ENCODE measurements at regions not wholly inside any gene's neighbourhood (a gene's known extent, or its start where the extent isn't known, plus 50 kb on each side); places are given as distances from the start of the nearest gene placed in this dataset.

DNA sequence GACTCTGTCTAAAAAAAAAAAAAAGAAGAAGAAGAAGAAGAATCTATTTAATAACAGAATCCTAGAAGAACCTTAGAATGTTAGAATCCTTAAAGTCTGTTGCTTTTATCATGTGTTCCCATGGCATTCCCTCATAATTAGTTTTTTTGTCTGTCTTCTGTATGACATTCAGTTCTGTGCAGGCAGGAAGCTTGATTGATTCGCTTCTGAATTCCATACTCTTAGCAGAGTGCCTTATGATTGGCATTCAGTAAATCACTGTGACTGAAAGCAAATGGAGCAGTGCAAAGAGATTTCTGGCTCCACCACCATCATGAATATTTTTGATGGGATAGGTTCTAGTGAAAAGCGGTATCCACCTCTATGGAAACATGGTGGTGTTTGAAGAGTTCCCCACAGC, 1065.9 kb upstream of the RBFOX1 start:
- H3K4me3 ChIP-seq (ENCODE audit: insufficient read depth, low read depth, low read length) = no peak overlapping the region
- H3K4me2 ChIP-seq (ENCODE audit: low read depth, low read length) = no peak overlapping the region
- H2BK15ac ChIP-seq (ENCODE audit: low read depth, low read length) = no peak overlapping the region
- dilution Hi-C loops (cut with HindIII; ENCODE audit: low sequenced_read_pairs, unreplicated experiment) = no loop called here
- H2AK5ac ChIP-seq (ENCODE audit: low read depth, low read length) = no peak overlapping the region
- peaks cover 8% of the 10 kb centered on the region for H3K9me3 ChIP-seq (ENCODE audit: control insufficient read depth, insufficient read depth, low read length)
- no peak overlapping the region for H2BK120ac ChIP-seq (ENCODE audit: low read depth, low read length)
- no peak overlapping the region for H4K5ac ChIP-seq (ENCODE audit: low read depth, low read length)
- no peak for TF ChIP-seq RFX5 (IDR thresholded peaks at IDR 0.05; ENCODE audit: low read depth, low read length)
- no peak for TF ChIP-seq CEBPB (IDR thresholded peaks at IDR 0.05; ENCODE audit: low read depth, low read length)
- TF ChIP-seq CHD1 (IDR thresholded peaks at IDR 0.05; ENCODE audit: low read depth, low read length) = no peak
- TF ChIP-seq SMC3 (IDR thresholded peaks at IDR 0.05; ENCODE audit: low read depth, low read length) = no peak
- TF ChIP-seq, protein P1, sequence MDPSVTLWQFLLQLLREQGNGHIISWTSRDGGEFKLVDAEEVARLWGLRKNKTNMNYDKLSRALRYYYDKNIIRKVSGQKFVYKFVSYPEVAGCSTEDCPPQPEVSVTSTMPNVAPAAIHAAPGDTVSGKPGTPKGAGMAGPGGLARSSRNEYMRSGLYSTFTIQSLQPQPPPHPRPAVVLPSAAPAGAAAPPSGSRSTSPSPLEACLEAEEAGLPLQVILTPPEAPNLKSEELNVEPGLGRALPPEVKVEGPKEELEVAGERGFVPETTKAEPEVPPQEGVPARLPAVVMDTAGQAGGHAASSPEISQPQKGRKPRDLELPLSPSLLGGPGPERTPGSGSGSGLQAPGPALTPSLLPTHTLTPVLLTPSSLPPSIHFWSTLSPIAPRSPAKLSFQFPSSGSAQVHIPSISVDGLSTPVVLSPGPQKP (IDR thresholded peaks at IDR 0.05; ENCODE audit: borderline replicate concordance, low read depth, low read length) = no peak
- TF ChIP-seq, protein P2, sequence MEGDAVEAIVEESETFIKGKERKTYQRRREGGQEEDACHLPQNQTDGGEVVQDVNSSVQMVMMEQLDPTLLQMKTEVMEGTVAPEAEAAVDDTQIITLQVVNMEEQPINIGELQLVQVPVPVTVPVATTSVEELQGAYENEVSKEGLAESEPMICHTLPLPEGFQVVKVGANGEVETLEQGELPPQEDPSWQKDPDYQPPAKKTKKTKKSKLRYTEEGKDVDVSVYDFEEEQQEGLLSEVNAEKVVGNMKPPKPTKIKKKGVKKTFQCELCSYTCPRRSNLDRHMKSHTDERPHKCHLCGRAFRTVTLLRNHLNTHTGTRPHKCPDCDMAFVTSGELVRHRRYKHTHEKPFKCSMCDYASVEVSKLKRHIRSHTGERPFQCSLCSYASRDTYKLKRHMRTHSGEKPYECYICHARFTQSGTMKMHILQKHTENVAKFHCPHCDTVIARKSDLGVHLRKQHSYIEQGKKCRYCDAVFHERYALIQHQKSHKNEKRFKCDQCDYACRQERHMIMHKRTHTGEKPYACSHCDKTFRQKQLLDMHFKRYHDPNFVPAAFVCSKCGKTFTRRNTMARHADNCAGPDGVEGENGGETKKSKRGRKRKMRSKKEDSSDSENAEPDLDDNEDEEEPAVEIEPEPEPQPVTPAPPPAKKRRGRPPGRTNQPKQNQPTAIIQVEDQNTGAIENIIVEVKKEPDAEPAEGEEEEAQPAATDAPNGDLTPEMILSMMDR (conservative IDR thresholded peaks at IDR 0.05; ENCODE audit: low read depth, low read length) = no peak
- no peak for TF ChIP-seq NFE2L2 (IDR thresholded peaks at IDR 0.05; ENCODE audit: low read depth, low read length)
- TF ChIP-seq POLR2A (IDR thresholded peaks at IDR 0.05; ENCODE audit: low read depth, low read length) = no peak
- TF ChIP-seq, protein P3, sequence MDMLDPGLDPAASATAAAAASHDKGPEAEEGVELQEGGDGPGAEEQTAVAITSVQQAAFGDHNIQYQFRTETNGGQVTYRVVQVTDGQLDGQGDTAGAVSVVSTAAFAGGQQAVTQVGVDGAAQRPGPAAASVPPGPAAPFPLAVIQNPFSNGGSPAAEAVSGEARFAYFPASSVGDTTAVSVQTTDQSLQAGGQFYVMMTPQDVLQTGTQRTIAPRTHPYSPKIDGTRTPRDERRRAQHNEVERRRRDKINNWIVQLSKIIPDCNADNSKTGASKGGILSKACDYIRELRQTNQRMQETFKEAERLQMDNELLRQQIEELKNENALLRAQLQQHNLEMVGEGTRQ (IDR thresholded peaks at IDR 0.05; ENCODE audit: low read depth, low read length) = no peak
- no peak for TF ChIP-seq MAZ (IDR thresholded peaks at IDR 0.05; ENCODE audit: borderline replicate concordance, low read depth, low read length)
- no peak for TF ChIP-seq FOS (IDR thresholded peaks at IDR 0.05; ENCODE audit: low read depth, low read length)
- no peak for TF ChIP-seq BHLHE40 (IDR thresholded peaks at IDR 0.05; ENCODE audit: low read depth, low read length)
- no peak overlapping the region for H4K8ac ChIP-seq (ENCODE audit: low read depth in 2 of 2, low read length in 2 of 2)
- no CpG with 5 or more reads among the region's 2 CpGs for WGBS, 2 experiments (ENCODE audit: extremely low coverage in 2 of 2, insufficient read length in 1 of 2)
- H4K20me1 ChIP-seq (ENCODE audit: insufficient read depth, low read length) = no peaks in the 10 kb centered on the region
- H2AK9ac ChIP-seq (replicated peaks; ENCODE audit: low read depth, low read length, poor library complexity) = no peak overlapping the region
- no peak overlapping the region for H3K23ac ChIP-seq (ENCODE audit: low read depth, low read length)
- H2BK5ac ChIP-seq (ENCODE audit: low read depth, low read length, poor library complexity, severe bottlenecking) = no peak overlapping the region
- H3K14ac ChIP-seq (replicated peaks; ENCODE audit: low read depth, low read length) = no peak overlapping the region
- BruUV-seq (replicated peaks) = no TSS peak
- no peak overlapping the region for H2AFZ ChIP-seq (replicated peaks; ENCODE audit: low read length, poor library complexity)
- POLR2A ChIA-PET (ENCODE audit: unreplicated experiment) = no interaction called here
- no peak overlapping the region for H3K4ac ChIP-seq (ENCODE audit: low read depth, low read length)
- no peak overlapping the region for H3K56ac ChIP-seq (ENCODE audit: extremely low read depth, insufficient read depth, low read length)
- in situ Hi-C loops (cut with MboI; ENCODE audit: low sequenced_read_pairs) = no loop called here
- no peak overlapping the region for H2BK20ac ChIP-seq (ENCODE audit: low read depth, low read length)
- H3K27ac ChIP-seq (ENCODE audit: insufficient read depth, low read length) = no peak overlapping the region
- ATAC-seq (ENCODE audit: low read depth) = no peak
- DNase-seq = no peak
- H3K9ac ChIP-seq (ENCODE audit: low read depth, low read length) = no peak overlapping the region
- no peaks in the 10 kb centered on the region for H3K36me3 ChIP-seq (ENCODE audit: control insufficient read depth, insufficient read depth, low read length)
- H3K9me1 ChIP-seq (ENCODE audit: insufficient read depth, low read length) = no peaks in the 10 kb centered on the region
- H3K79me1 ChIP-seq (ENCODE audit: low read depth in 1 of 2, low read length in 2 of 2) = no peaks in the 10 kb centered on the region
- H4K91ac ChIP-seq (ENCODE audit: insufficient read depth, low read depth, low read length) = no peak overlapping the region
- intact Hi-C loops (cut with micrococcal nuclease) = no loop called here
- H3K4me1 ChIP-seq (ENCODE audit: control insufficient read depth, insufficient read depth, low read length) = no peaks in the 10 kb centered on the region
- H3K18ac ChIP-seq (ENCODE audit: low read depth, low read length) = no peak overlapping the region
- no peaks in the 10 kb centered on the region for H3K27me3 ChIP-seq (ENCODE audit: control insufficient read depth, insufficient read depth, low read length)
- CTCF ChIA-PET = no interaction called here
